ENCODE measurements at regions not wholly inside any gene's neighbourhood (a gene's known extent, or its start where the extent isn't known, plus 50 kb on each side); places are given as distances from the start of the nearest gene placed in this dataset.

- FAIRE-seq (no peak), DNase-seq (ENCODE audit: low spot score in 2 of 2) (no peak)
These were observed 258.7 kb upstream of the AJAP1 start for GRCh38 chr1:4395676-4396075.

- no peak for FAIRE-seq
These were observed 257.9 kb upstream of the AJAP1 start for GRCh38 chr1:4396551-4396950.

GRCh38 chr1:4397196-4397595, 257.2 kb upstream of the AJAP1 start:
- no peak for FAIRE-seq
- peak in 1 of 2 donors; percentile 35 for DNase-seq (ENCODE audit: low spot score in 2 of 2)

More at GRCh38 chr1:4396551-4396950, 257.9 kb upstream of the AJAP1 start:
- DNase-seq (ENCODE audit: low spot score in 2 of 2): no peak

- peak; percentile 28 for FAIRE-seq
- DNase-seq (ENCODE audit: low spot score in 2 of 2): no peak
These were observed 252.4 kb upstream of the AJAP1 start for GRCh38 chr1:4402032-4402431.

GRCh38 chr1:4404854-4405590, 249.4 kb upstream of the AJAP1 start:
- DNase-seq (ENCODE audit: low spot score in 2 of 2) (no peak), FAIRE-seq (no peak)

- FAIRE-seq: no peak
These were observed 246.6 kb upstream of the AJAP1 start for GRCh38 chr1:4407851-4408250.

GRCh38 chr1:4408380-4408779, 246.0 kb upstream of the AJAP1 start:
- no peak for FAIRE-seq
- DNase-seq (ENCODE audit: low spot score in 2 of 2): no peak

More at GRCh38 chr1:4407851-4408250, 246.6 kb upstream of the AJAP1 start:
- no peak for DNase-seq (ENCODE audit: low spot score in 2 of 2)

GRCh38 chr1:4411862-4412261, 242.5 kb upstream of the AJAP1 start:
- FAIRE-seq (no peak), DNase-seq (ENCODE audit: low spot score in 2 of 2) (no peak)

GRCh38 chr1:4415476-4415875, 238.9 kb upstream of the AJAP1 start:
- DNase-seq (ENCODE audit: low spot score in 2 of 2) (no peak), FAIRE-seq (no peak)

GRCh38 chr1:4416189-4416588, 238.2 kb upstream of the AJAP1 start:
- DNase-seq (ENCODE audit: low spot score in 2 of 2): no peak
- no peak for FAIRE-seq

- FAIRE-seq (no peak), DNase-seq (ENCODE audit: low spot score in 2 of 2) (no peak)
These were observed 236.4 kb upstream of the AJAP1 start for GRCh38 chr1:4418021-4418420.

- DNase-seq (ENCODE audit: low spot score in 2 of 2) (no peak), FAIRE-seq (no peak)
These were observed 232.4 kb upstream of the AJAP1 start for GRCh38 chr1:4421986-4422385.

- DNase-seq (ENCODE audit: low spot score in 2 of 2) (no peak), FAIRE-seq (no peak)
These were observed 231.7 kb upstream of the AJAP1 start for GRCh38 chr1:4422504-4423289.

GRCh38 chr1:4424254-4424653, 230.2 kb upstream of the AJAP1 start:
- FAIRE-seq: no peak
- DNase-seq (ENCODE audit: low spot score in 2 of 2): no peak

- DNase-seq (ENCODE audit: low spot score in 2 of 2) (no peak), FAIRE-seq (no peak)
These were observed 229.6 kb upstream of the AJAP1 start for GRCh38 chr1:4424766-4425165.

- FAIRE-seq: no peak
These were observed 228.5 kb upstream of the AJAP1 start for GRCh38 chr1:4425892-4426291.

GRCh38 chr1:4428711-4429110, 225.7 kb upstream of the AJAP1 start:
- DNase-seq (ENCODE audit: low spot score in 2 of 2) (no peak), FAIRE-seq (no peak)

More at GRCh38 chr1:4425892-4426291, 228.5 kb upstream of the AJAP1 start:
- no peak for DNase-seq (ENCODE audit: low spot score in 2 of 2)

GRCh38 chr1:4430406-4431365, 223.7 kb upstream of the AJAP1 start:
- FAIRE-seq (no peak), DNase-seq (ENCODE audit: low spot score in 2 of 2) (no peak)

GRCh38 chr1:4431491-4431890, 222.9 kb upstream of the AJAP1 start:
- no peak for FAIRE-seq
- no peak for DNase-seq (ENCODE audit: low spot score in 2 of 2)

GRCh38 chr1:4433075-4433474, 221.3 kb upstream of the AJAP1 start:
- FAIRE-seq (no peak), DNase-seq (ENCODE audit: low spot score in 2 of 2) (no peak)

GRCh38 chr1:4444086-4444485, 210.3 kb upstream of the AJAP1 start:
- FAIRE-seq (no peak), DNase-seq (ENCODE audit: low spot score in 2 of 2) (no peak)
